ENCODE measurements at regions not wholly inside any gene's neighbourhood (a gene's known extent, or its start where the extent isn't known, plus 50 kb on each side); places are given as distances from the start of the nearest gene placed in this dataset.

- Histone ChIP-seq H3K4me1 (peaks cover 0 to 5% (median 0%) of the 10 kb centered on the region in 4 donors), H3K27ac (no peak overlapping the region), H3K36me3 (no peaks in the 10 kb centered on the region), H3K9me3 (no peaks in the 10 kb centered on the region), H3K27me3 (no peaks in the 10 kb centered on the region), H3K4me3 (no peak overlapping the region)
- intact Hi-C loops (cut with DNase I; ENCODE audit: low total_unique reads) = no loop called here
- TF ChIP-seq CTCF (IDR thresholded peaks at IDR 0.05) = no peak
- no peak for DNase-seq
These were observed 70.4 kb upstream of the TTLL7 start for GRCh38 chr1:84069236-84069845.

GRCh38 chr1:84062496-84062895 lies 63.6 kb upstream of the TTLL7 start:
- no peaks in the 10 kb centered on the region for H3K4me1 ChIP-seq
- intact Hi-C loops (cut with DNase I; ENCODE audit: low total_unique reads) = no loop called here
- H3K4me3 ChIP-seq = no peak overlapping the region
- no peak overlapping the region for H3K27ac ChIP-seq
- H3K9me3 ChIP-seq = no peaks in the 10 kb centered on the region
- no peak for TF ChIP-seq CTCF (IDR thresholded peaks at IDR 0.05)
- no peak for DNase-seq
- no peaks in the 10 kb centered on the region for H3K27me3 ChIP-seq
- H3K36me3 ChIP-seq = no peaks in the 10 kb centered on the region

- H3K4me3 ChIP-seq = no peak overlapping the region
- no peaks in the 10 kb centered on the region for H3K4me1 ChIP-seq
- no peak for TF ChIP-seq CTCF (IDR thresholded peaks at IDR 0.05)
- H3K9me3 ChIP-seq = no peaks in the 10 kb centered on the region
- H3K27ac ChIP-seq = no peak overlapping the region
- intact Hi-C loops (cut with DNase I; ENCODE audit: low total_unique reads) = no loop called here
- no peaks in the 10 kb centered on the region for H3K27me3 ChIP-seq
- H3K36me3 ChIP-seq = no peaks in the 10 kb centered on the region
- no peak for DNase-seq
These were observed 62.4 kb upstream of the TTLL7 start for GRCh38 chr1:84061336-84061735.

GRCh38 chr1:84060781-84061180 lies 61.8 kb upstream of the TTLL7 start:
- no peak for DNase-seq

GRCh38 chr1:84048820-84049219 lies 49.9 kb upstream of the TTLL7 start:
- Histone ChIP-seq H3K27me3 (no peaks in the 10 kb centered on the region), H3K36me3 (no peaks in the 10 kb centered on the region)
- intact Hi-C loops (cut with DNase I; ENCODE audit: low total_unique reads) = no loop called here

More at GRCh38 chr1:84060781-84061180, 61.8 kb upstream of the TTLL7 start:
- Histone ChIP-seq H3K27ac (no peak overlapping the region), H3K9me3 (no peaks in the 10 kb centered on the region), H3K27me3 (no peaks in the 10 kb centered on the region), H3K4me1 (no peaks in the 10 kb centered on the region), H3K4me3 (no peak overlapping the region), H3K36me3 (no peaks in the 10 kb centered on the region)
- no peak for TF ChIP-seq CTCF (IDR thresholded peaks at IDR 0.05)
- intact Hi-C loops (cut with DNase I; ENCODE audit: low total_unique reads) = no loop called here

More at GRCh38 chr1:84048820-84049219, 49.9 kb upstream of the TTLL7 start:
- Histone ChIP-seq H3K4me3 (no peak overlapping the region), H3K4me1 (no peaks in the 10 kb centered on the region), H3K27ac (no peak overlapping the region), H3K9me3 (no peaks in the 10 kb centered on the region)
- no peak for TF ChIP-seq CTCF (IDR thresholded peaks at IDR 0.05)
- DNase-seq = no peak
